DOHH2 (cell line): ENCODE measurements at regions not wholly inside any gene's neighbourhood (a gene's known extent, or its start where the extent isn't known, plus 50 kb on each side); places are given as distances from the start of the nearest gene placed in this dataset.

Source experiments
- H3F3A ChIP-seq: fragments of 200-600 bp; sonication (generic), shearing (Covaris generic); 2 replicates; pipeline ENCODE4 v1.6.0; 2016; ENCODE audit warnings: antibody characterized with exemption, mild to moderate bottlenecking; ENCODE audit not compliant: control insufficient read depth, insufficient read depth
- H3K27ac ChIP-seq: fragments of 200-600 bp; sonication (generic); 2 replicates; pipeline ENCODE4 v1.5.1; 2014; ENCODE audit warnings: low read depth, mild to moderate bottlenecking, low read length, moderate library complexity
- H3K27me3 ChIP-seq: fragments of 200-600 bp; sonication (generic); 2 replicates; pipeline ENCODE4 v1.6.1; 2014; ENCODE audit warnings: mild to moderate bottlenecking, low read length, mixed read lengths; ENCODE audit not compliant: control insufficient read depth
- H3K36me3 ChIP-seq: fragments of 200-600 bp; sonication (generic); 2 replicates; pipeline ENCODE4 v1.6.1; 2014; ENCODE audit warnings: mild to moderate bottlenecking, low read length, moderate library complexity, mixed read lengths; ENCODE audit not compliant: control insufficient read depth
- H3K4me1 ChIP-seq: fragments of 200-600 bp; sonication (generic); 2 replicates; pipeline ENCODE4 v1.6.1; 2014; ENCODE audit warnings: mild to moderate bottlenecking, low read length, mixed read lengths; ENCODE audit not compliant: control insufficient read depth
- H3K4me2 ChIP-seq: fragments of 200-600 bp; sonication (generic); 2 replicates; pipeline ENCODE4 v1.6.0; 2014; ENCODE audit warnings: mild to moderate bottlenecking, low read length, moderate library complexity
- H3K4me3 ChIP-seq: fragments of 200-600 bp; sonication (generic); 2 replicates; pipeline ENCODE4 v1.5.1; 2014; ENCODE audit warnings: mild to moderate bottlenecking, low read length, mixed read lengths
- H3K79me2 ChIP-seq: fragments of 200-600 bp; sonication (generic); 2 replicates; pipeline ENCODE4 v1.6.1; 2014; ENCODE audit warnings: mild to moderate bottlenecking, low read length, mixed read lengths; ENCODE audit not compliant: control insufficient read depth
- H3K9me2 ChIP-seq: fragments of 200-600 bp; sonication (generic); replicated peaks from 2 replicates; pipeline ENCODE4 v1.6.1; 2014; ENCODE audit warnings: mild to moderate bottlenecking, low read length, mixed read lengths; ENCODE audit not compliant: control insufficient read depth
- H3K9me3 ChIP-seq: fragments of 200-600 bp; sonication (generic); 2 replicates; pipeline ENCODE4 v1.6.1; 2014; ENCODE audit warnings: antibody characterized with exemption, low read length, mixed read lengths; ENCODE audit not compliant: control insufficient read depth, insufficient read depth
- H4K20me1 ChIP-seq: fragments of 200-600 bp; sonication (generic); 2 replicates; pipeline ENCODE4 v1.6.0; 2014; ENCODE audit warnings: low read depth, mild to moderate bottlenecking, antibody characterized with exemption, low read length, moderate library complexity; ENCODE audit not compliant: control insufficient read depth, insufficient read depth
- CTCF ChIP-seq: fragments of 200-600 bp; sonication (generic); IDR thresholded peaks from one replicate; pipeline ENCODE4 v1.5.1; 2014; ENCODE audit warnings: antibody characterized with exemption, mild to moderate bottlenecking, low read depth, low read length; ENCODE audit not compliant: poor library complexity, severe bottlenecking
- EZH2phosphoT487 ChIP-seq: fragments of 200-600 bp; sonication (generic); IDR thresholded peaks from 2 replicates; pipeline ENCODE4 v1.6.1; 2017; ENCODE audit warnings: borderline replicate concordance, mild to moderate bottlenecking, antibody characterized with exemption, low read length, moderate library complexity, mixed read lengths

GRCh38 chr3:150107429-150108175 is 136.9 kb upstream of the PFN2 start:
- Histone ChIP-seq H3K9me3 (no peaks in the 10 kb centered on the region), H3K36me3 (no peaks in the 10 kb centered on the region), H3K4me3 (no peak overlapping the region), H3K79me2 (no peaks in the 10 kb centered on the region), H3F3A (no peaks in the 10 kb centered on the region), H3K27ac (no peak overlapping the region), H3K9me2 (no peaks in the 10 kb centered on the region), H3K27me3 (0 out of 2 replicates have a peak, but pooled peaks cover 2% of the 10 kb centered on the region), H3K4me2 (no peak overlapping the region), H4K20me1 (no peaks in the 10 kb centered on the region), H3K4me1 (no peaks in the 10 kb centered on the region)
- TF ChIP-seq EZH2phosphoT487 (no peak), CTCF (no peak)

GRCh38 chr3:150106740-150107428 is 136.2 kb upstream of the PFN2 start:
- no peaks in the 10 kb centered on the region for H3K4me1 ChIP-seq

GRCh38 chr3:150105886-150106612 is 135.4 kb upstream of the PFN2 start:
- Histone ChIP-seq H3K4me1 (no peaks in the 10 kb centered on the region), H3K9me2 (no peaks in the 10 kb centered on the region), H3K36me3 (no peaks in the 10 kb centered on the region), H4K20me1 (no peaks in the 10 kb centered on the region), H3K4me2 (no peak overlapping the region), H3K4me3 (no peak overlapping the region), H3K27ac (no peak overlapping the region), H3K9me3 (0 out of 2 replicates have a peak, but pooled peaks cover under 1% of the 10 kb centered on the region), H3F3A (no peaks in the 10 kb centered on the region), H3K79me2 (no peaks in the 10 kb centered on the region), H3K27me3 (0 out of 2 replicates have a peak, but pooled peaks cover 2% of the 10 kb centered on the region)
- TF ChIP-seq CTCF (no peak), EZH2phosphoT487 (no peak)

More at GRCh38 chr3:150106740-150107428, 136.2 kb upstream of the PFN2 start:
- Histone ChIP-seq H3K36me3 (no peaks in the 10 kb centered on the region), H3K9me2 (no peaks in the 10 kb centered on the region), H3K27me3 (0 out of 2 replicates have a peak, but pooled peaks cover 2% of the 10 kb centered on the region), H3F3A (no peaks in the 10 kb centered on the region), H3K9me3 (no peaks in the 10 kb centered on the region), H4K20me1 (no peaks in the 10 kb centered on the region), H3K79me2 (no peaks in the 10 kb centered on the region), H3K27ac (no peak overlapping the region), H3K4me2 (no peak overlapping the region), H3K4me3 (no peak overlapping the region)
- TF ChIP-seq EZH2phosphoT487, result no peak
- no peak for TF ChIP-seq CTCF
